Activated CD4-positive, alpha-beta T cell treated with anti-CD3 and anti-CD28 coated beads, Interleukin-2, amount 10 ng/mL, durations not matched to agents 7 days and 5 days (primary cell): ENCODE measurements at regions not wholly inside any gene's neighbourhood (a gene's known extent, or its start where the extent isn't known, plus 50 kb on each side); places are given as distances from the start of the nearest gene placed in this dataset.
"Not testable (repeated sequence)": the region's sequence is repeated elsewhere in the genome, so short reads cannot be mapped to it uniquely, and the experiment has no call there.

Experiments
- CTCF ChIA-PET: fragments of 350-600 bp; sonication (Branson Sonifier 250); formaldehyde crosslinking; loops from one replicate; lab custom pipeline; 2021; ENCODE audit warnings: antibody characterized with exemption; lab: Charles Lee
- POLR2A ChIA-PET: fragments of 350-600 bp; sonication (Branson Sonifier 250); formaldehyde crosslinking; loops from one replicate; lab custom pipeline; 2021; ENCODE audit warnings: antibody characterized with exemption; lab: Charles Lee
- DNase-seq: peaks from one replicate; pipeline ENCODE4 v3.0.0-alpha.2; 2020
- H3K27ac Mint-ChIP-seq: one replicate; pipeline ENCODE4 v1.8.0; 2021; ENCODE audit warnings: mild to moderate bottlenecking, moderate library complexity, mixed read lengths
- H3K27me3 Mint-ChIP-seq: one replicate; pipeline ENCODE4 v1.8.0; 2021; ENCODE audit warnings: mixed read lengths
- H3K36me3 Mint-ChIP-seq: one replicate; pipeline ENCODE4 v1.8.0; 2021; ENCODE audit warnings: low read depth, mixed read lengths
- H3K4me1 Mint-ChIP-seq: one replicate; pipeline ENCODE4 v1.8.0; 2021; ENCODE audit warnings: mixed read lengths
- H3K4me3 Mint-ChIP-seq: one replicate; pipeline ENCODE4 v1.8.0; 2021; ENCODE audit warnings: mild to moderate bottlenecking, moderate library complexity, mixed read lengths
- H3K9me3 Mint-ChIP-seq: one replicate; pipeline ENCODE4 v1.8.0; 2021; ENCODE audit warnings: mixed read lengths

DNA sequence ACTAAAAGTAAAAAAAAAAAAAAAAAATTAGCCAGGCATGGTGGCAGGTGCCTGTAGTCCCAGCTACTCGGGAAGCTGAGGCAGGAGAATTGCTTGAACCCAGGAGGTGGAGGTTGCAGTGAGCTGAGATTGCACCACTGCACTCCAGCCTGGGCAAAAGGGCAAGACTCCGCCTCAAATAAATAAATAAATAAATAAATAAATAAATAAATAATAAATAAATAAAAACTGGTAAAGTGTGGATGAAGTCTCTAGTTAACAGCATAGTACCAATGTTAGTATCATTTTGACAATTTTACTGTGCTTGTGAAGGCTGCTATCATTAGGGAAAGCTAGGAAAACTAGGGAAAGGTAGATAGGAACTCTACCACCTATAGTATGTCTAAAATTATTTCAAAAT lies 581.0 kb upstream of the ID4 start:
- H3K27me3 Mint-ChIP-seq, DNase-seq, H3K9me3 Mint-ChIP-seq, POLR2A ChIA-PET, CTCF ChIA-PET, H3K36me3 Mint-ChIP-seq, H3K4me1 Mint-ChIP-seq, H3K27ac Mint-ChIP-seq, H3K4me3 Mint-ChIP-seq: not testable (repeated sequence)

DNA sequence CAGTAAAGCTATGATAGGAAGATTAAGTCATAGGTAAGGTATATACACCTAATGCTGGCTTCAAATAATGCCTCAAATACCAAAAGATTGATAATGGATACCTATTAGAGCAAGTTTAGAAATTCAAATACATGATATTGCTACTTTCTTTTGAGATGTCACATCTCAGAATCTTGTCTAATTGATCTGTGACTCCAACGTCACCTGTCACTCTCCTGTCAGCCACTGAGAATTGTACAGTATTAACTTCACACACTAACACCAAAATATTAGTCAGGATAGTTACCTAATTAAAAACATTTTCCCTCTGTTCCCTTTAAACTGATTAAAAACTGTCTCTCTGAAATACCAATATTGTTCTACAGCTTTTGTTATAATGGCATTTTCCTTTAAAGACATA lies 575.5 kb upstream of the ID4 start:
- ChIA-PET CTCF (no interaction called here), POLR2A (no interaction called here)
- no peak overlapping the region for H3K4me3 Mint-ChIP-seq
- H3K36me3 Mint-ChIP-seq = no peaks in the 10 kb centered on the region
- no peak overlapping the region for H3K27ac Mint-ChIP-seq
- no peaks in the 10 kb centered on the region for H3K27me3 Mint-ChIP-seq
- no peak for DNase-seq
- no peaks in the 10 kb centered on the region for H3K4me1 Mint-ChIP-seq
- H3K9me3 Mint-ChIP-seq = no peaks in the 10 kb centered on the region

DNA sequence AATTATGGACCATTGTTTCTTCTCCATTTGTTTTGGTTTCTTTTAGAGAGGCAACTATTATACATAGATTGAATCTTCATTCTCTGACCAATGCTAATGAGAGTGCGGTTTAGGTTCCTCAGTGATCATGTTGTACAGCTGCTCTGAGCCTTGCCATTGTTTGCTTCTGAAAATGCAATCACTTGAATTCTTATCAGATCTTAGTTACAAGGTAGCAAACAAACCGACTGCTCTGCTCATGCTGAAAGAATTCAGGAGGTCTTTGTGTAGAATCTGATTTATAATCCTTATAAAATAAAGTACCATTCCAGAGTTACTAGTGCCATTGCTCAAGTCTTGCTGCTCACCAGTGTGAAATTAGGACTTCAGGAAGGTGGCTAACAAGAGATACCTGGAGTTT lies 569.1 kb upstream of the ID4 start:
- ChIA-PET CTCF (no interaction called here), POLR2A (no interaction called here)
- Mint-ChIP-seq H3K9me3 (peaks cover 11% of the 10 kb centered on the region), H3K27ac (no peak overlapping the region), H3K4me1 (no peaks in the 10 kb centered on the region), H3K4me3 (no peak overlapping the region), H3K27me3 (no peaks in the 10 kb centered on the region), H3K36me3 (no peaks in the 10 kb centered on the region)
- no peak for DNase-seq

DNA sequence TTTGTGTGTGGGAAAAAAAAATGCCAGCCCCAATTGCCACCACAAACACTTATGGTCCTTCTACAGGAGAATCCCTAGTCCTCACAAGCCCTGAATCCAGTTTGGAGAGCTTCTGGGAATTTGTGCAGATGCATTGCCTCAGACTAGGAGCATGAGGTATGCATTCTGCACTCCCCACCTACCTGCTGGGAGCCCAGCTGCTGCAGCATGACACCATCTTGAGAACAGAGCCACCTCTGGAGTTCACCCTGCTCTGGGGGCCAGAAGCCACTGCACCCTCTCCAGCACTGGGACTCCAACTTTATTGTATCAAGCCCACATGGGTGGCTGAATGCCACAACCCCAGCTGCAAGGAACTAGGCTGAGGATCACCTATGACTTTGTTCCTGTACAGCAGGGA lies 568.5 kb upstream of the ID4 start:
- POLR2A ChIA-PET = no interaction called here

DNA sequence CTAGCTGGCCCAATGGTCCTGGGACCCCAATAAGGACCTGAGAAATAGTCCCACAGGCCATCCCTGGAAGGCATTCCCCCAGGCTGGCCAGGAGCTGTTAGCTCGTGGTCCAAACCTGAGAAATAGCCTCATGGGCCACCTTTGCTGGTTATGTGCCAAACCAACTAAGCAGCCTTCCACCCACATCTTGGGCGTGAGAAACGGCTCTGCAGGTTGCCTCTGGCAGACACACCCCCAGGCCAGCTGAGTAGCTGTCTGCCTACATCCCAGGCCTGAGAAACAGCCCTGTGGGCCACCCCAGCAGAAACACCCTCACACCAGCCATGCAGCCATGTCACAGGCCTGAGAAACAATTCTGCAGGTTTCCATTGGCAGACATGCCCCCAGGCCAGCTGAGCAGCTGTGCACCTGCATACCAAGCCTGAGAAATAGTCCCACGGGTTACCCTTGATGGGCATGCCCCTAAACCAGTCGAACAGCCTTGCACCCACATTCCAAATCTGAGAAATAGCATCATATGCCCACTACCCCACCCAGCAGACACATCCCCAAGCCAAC lies 567.8 kb upstream of the ID4 start:
- no peaks in the 10 kb centered on the region for H3K4me1 Mint-ChIP-seq
- H3K27ac Mint-ChIP-seq = no peak overlapping the region
- H3K36me3 Mint-ChIP-seq = no peaks in the 10 kb centered on the region
- CTCF ChIA-PET = no interaction called here
- POLR2A ChIA-PET = no interaction called here
- no peaks in the 10 kb centered on the region for H3K27me3 Mint-ChIP-seq
- H3K4me3 Mint-ChIP-seq = no peak overlapping the region
- peaks cover 13% of the 10 kb centered on the region for H3K9me3 Mint-ChIP-seq
- DNase-seq = no peak

More for the DNA sequence above, 568.5 kb upstream of the ID4 start:
- CTCF ChIA-PET = no interaction called here
- Mint-ChIP-seq H3K27ac (no peak overlapping the region), H3K9me3 (peaks cover 12% of the 10 kb centered on the region), H3K27me3 (no peaks in the 10 kb centered on the region), H3K4me3 (no peak overlapping the region), H3K4me1 (no peaks in the 10 kb centered on the region), H3K36me3 (no peaks in the 10 kb centered on the region)
- no peak for DNase-seq

DNA sequence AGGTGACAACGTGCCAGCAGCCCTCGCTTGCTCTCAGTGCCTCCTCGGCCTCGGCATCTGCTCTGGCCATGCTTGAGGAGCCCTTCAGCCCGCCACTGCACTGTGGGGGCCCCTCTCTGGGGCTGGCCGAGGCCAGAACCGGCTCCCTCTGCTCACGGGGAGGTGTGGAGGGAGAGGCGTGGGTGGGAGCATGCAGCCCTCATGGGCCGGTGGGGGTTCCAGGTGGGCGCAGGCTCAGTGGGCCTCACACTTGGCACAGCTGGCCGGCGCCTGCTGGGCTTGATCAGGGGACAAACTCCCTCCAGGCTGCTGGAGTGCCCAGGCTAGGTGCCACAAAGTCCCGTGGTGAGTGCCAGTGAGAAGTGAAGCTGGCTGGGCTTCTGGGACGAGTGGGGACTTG lies 566.6 kb upstream of the ID4 start:
- no peak overlapping the region for H3K4me3 Mint-ChIP-seq
- ChIA-PET CTCF (no interaction called here), POLR2A (no interaction called here)
- H3K4me1 Mint-ChIP-seq = no peaks in the 10 kb centered on the region
- no peak overlapping the region for H3K27ac Mint-ChIP-seq
- H3K9me3 Mint-ChIP-seq = peaks cover 13% of the 10 kb centered on the region
- H3K27me3 Mint-ChIP-seq = no peaks in the 10 kb centered on the region
- no peak for DNase-seq
- no peaks in the 10 kb centered on the region for H3K36me3 Mint-ChIP-seq

DNA sequence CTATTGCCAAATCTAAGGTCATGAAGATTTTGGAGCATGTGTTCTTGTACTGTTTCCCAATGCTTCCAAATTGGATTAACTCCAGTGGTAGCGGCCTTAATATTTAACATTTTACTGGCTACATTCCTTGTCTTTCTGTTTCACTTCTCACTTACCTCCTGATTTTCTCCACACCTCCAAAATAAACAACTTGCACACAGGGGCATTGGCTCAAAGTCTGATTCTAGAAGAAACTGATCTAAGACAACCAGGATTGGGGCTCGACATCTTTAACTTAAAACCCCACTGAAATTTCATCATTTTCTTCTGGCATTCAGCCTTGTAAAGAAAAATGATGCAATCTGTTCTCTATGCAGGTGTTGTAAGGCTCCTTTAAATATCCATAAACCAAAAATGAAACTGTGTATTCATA lies 557.9 kb upstream of the ID4 start:
- no peaks in the 10 kb centered on the region for H3K27me3 Mint-ChIP-seq
- CTCF ChIA-PET = no interaction called here
- H3K4me1 Mint-ChIP-seq = no peaks in the 10 kb centered on the region
- H3K9me3 Mint-ChIP-seq = peaks cover 6% of the 10 kb centered on the region
- no peak overlapping the region for H3K27ac Mint-ChIP-seq
- no peaks in the 10 kb centered on the region for H3K36me3 Mint-ChIP-seq
- no peak for DNase-seq
- POLR2A ChIA-PET = no interaction called here
- H3K4me3 Mint-ChIP-seq = no peak overlapping the region

DNA sequence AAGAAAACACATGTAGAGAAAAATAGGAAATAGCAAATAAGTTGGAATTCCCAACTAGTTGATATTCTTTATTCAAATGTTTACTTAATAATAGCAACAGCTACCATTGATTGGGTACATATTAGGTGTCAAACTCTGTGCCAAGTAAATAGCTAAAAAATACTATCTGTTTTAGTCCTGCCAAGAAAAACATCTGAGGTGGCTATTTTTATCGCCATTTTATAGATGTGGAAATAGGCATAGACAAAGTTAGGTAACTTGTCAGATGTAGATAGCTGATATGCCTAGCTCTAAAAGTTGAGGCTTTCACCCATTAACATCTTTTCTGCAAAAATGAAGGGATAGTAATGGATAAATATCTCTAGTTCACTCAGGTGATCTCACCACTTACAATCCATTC lies 549.2 kb upstream of the ID4 start:
- Mint-ChIP-seq H3K9me3 (no peaks in the 10 kb centered on the region), H3K4me1 (no peaks in the 10 kb centered on the region), H3K36me3 (no peaks in the 10 kb centered on the region), H3K4me3 (no peak overlapping the region), H3K27me3 (no peaks in the 10 kb centered on the region), H3K27ac (no peak overlapping the region)
- ChIA-PET CTCF (interaction anchor here (0.7 kb wide), 1 partner anchor 853 kb away, joined by 3 read pairs; no protein-coding TSS in a partner anchor), POLR2A (no interaction called here)
- no peak for DNase-seq

DNA sequence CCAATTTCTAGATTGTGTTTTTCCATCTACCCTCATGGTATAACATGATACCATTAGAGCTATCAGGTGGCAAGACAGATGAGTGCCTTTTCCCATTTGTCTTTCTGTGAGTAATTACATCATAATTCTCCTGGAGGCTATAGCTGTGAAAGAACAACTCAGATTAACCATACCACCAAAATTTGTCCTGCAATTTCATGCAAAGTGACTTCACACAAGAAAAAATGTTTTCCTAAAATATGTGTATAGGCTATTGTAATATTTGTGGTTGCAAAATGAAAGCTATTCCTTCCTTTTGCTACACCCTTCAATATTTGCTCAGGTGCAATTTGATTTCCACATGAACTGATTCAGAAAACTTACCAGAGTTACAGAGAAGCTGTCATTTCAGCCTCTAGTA lies 547.7 kb upstream of the ID4 start:
- no peak for DNase-seq
- Mint-ChIP-seq H3K36me3 (no peaks in the 10 kb centered on the region), H3K9me3 (no peaks in the 10 kb centered on the region), H3K27ac (no peak overlapping the region), H3K4me1 (no peaks in the 10 kb centered on the region), H3K27me3 (no peaks in the 10 kb centered on the region), H3K4me3 (no peak overlapping the region)
- CTCF ChIA-PET = no interaction called here
- POLR2A ChIA-PET = no interaction called here

DNA sequence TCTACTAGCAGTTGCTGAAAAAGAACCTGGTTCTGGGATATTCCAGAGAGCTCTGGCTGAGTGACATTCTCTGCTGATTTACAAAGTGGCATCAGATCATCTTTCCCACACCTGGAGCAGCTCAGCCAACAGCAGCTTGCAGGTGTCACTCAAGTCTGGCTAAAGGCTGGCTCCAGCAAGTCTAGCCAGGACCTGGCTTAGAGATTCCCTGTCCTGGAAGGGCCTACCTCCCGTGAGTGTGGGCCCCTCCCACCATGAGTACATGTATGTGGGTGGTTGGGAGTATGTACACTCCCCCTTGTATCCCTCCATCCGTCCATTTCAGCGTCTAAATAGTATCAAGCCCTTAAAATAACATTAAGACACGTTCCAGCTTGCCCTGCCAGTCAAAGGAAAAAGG lies 539.3 kb upstream of the ID4 start:
- Mint-ChIP-seq H3K27ac (no peak overlapping the region), H3K4me1 (no peaks in the 10 kb centered on the region), H3K27me3 (no peaks in the 10 kb centered on the region), H3K36me3 (no peaks in the 10 kb centered on the region), H3K9me3 (peaks cover 4% of the 10 kb centered on the region), H3K4me3 (no peak overlapping the region)
- no peak for DNase-seq
- ChIA-PET POLR2A (no interaction called here), CTCF (no interaction called here)

DNA sequence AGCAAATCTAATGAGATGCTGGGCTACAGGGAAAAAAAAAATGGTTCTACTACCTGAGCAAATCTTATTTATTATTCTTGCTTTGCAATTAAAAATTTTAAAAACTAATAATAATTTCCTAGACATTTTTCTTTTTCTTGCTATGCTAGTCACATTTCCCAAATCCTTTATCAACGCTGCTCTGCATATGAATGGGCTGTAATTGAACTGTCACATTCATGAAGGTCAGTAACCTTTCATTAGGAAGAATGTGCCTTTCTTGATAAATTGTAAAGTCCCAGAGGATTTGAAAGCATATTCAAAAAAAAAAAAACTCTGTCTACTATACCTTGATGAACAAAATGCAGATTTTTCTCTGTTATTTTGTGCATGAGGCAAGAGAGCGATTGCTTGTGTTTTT lies 538.7 kb upstream of the ID4 start:
- Mint-ChIP-seq H3K36me3 (no peaks in the 10 kb centered on the region), H3K9me3 (peaks cover 4% of the 10 kb centered on the region), H3K27me3 (no peaks in the 10 kb centered on the region), H3K27ac (no peak overlapping the region), H3K4me1 (no peaks in the 10 kb centered on the region), H3K4me3 (no peak overlapping the region)
- DNase-seq = no peak
- ChIA-PET CTCF (no interaction called here), POLR2A (no interaction called here)

DNA sequence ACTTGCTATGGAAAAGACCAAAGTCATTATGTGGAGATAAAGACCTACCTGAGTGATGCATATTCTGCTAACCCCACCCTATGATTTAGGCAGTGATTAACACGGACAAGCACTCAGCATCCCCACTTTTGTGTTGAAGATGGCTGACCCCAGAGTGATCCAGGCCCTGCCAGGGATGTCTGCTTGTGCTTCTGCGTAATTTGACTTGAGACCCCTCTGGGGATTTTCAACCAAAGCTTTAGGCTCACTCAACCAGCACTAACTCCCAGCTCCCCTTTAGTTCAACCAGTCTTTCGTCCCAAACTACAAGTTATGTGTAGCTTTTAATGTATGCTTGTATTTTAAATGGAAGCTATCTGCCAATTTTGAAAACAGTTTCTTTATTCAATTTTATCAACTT lies 538.0 kb upstream of the ID4 start:
- H3K27ac Mint-ChIP-seq = no peak overlapping the region

DNA sequence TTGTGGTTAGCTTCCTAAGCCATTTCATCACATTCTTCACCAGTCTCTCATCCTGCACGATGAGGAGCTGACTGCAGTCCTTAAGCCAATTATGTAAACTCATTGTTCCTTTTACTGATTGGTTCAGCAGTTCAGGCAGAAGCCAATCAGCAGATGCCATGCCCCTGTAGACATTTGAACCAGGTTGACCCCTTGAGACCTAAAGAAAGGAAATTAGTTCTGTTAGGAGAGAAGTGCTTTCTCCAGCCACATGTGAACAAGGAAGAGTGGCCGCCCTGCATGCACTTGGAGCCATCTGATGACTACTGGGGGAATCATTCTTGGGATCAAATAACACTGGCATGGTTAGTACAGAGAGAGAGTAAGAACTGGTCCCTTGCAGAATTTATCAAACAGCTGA lies 535.2 kb upstream of the ID4 start:
- ChIA-PET POLR2A (no interaction called here), CTCF (no interaction called here)
- H3K9me3 Mint-ChIP-seq = peaks cover 2% of the 10 kb centered on the region
- H3K27ac Mint-ChIP-seq = no peak overlapping the region
- H3K36me3 Mint-ChIP-seq = no peaks in the 10 kb centered on the region
- no peaks in the 10 kb centered on the region for H3K27me3 Mint-ChIP-seq
- no peaks in the 10 kb centered on the region for H3K4me1 Mint-ChIP-seq
- no peak overlapping the region for H3K4me3 Mint-ChIP-seq
- no peak for DNase-seq

More for the DNA sequence above, 538.0 kb upstream of the ID4 start:
- Mint-ChIP-seq H3K27me3 (no peaks in the 10 kb centered on the region), H3K4me3 (no peak overlapping the region), H3K9me3 (peaks cover 4% of the 10 kb centered on the region), H3K4me1 (no peaks in the 10 kb centered on the region), H3K36me3 (no peaks in the 10 kb centered on the region)
- CTCF ChIA-PET = no interaction called here
- POLR2A ChIA-PET = no interaction called here
- DNase-seq = no peak

DNA sequence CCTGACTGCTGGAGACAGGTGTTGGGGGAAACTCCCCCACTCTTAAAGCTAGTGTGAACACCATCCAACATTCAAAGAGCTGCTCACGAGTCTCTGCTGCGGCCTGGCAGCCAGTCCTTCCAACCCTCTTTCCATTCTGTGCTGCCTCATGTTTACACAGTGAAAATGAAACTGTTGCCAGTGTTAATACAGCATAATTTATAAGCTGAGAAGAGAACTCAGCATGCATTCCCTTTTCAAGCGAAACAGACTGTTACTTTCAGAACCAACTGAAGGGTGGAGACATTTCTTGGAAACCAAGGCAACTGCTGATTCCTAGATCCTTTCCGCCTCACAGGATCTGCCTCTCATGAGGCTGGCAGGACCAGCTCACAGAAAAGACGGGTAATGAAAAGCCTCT lies 533.8 kb upstream of the ID4 start:
- POLR2A ChIA-PET = no interaction called here
- Mint-ChIP-seq H3K9me3 (peaks cover 2% of the 10 kb centered on the region), H3K27ac (no peak overlapping the region), H3K4me3 (no peak overlapping the region), H3K27me3 (no peaks in the 10 kb centered on the region), H3K36me3 (no peaks in the 10 kb centered on the region), H3K4me1 (no peaks in the 10 kb centered on the region)
- no peak for DNase-seq
- CTCF ChIA-PET = no interaction called here
